Parathyroid adenoma (tissue), 2 donors: ENCODE measurements at regions not wholly inside any gene's neighbourhood (a gene's known extent, or its start where the extent isn't known, plus 50 kb on each side); places are given as distances from the start of the nearest gene placed in this dataset.

Source experiments
- H2AFZ ChIP-seq: fragments of 300-600 bp; sonication (generic); one replicate; pipeline ENCODE4 v1.7.0; 2017; ENCODE audit warnings: antibody characterized with exemption, mild to moderate bottlenecking
- H3K27ac ChIP-seq: fragments of 300-600 bp; sonication (generic); one replicate; pipeline ENCODE4 v1.7.0; 2017
- H3K27me3 ChIP-seq: fragments of 300-600 bp; sonication (generic); one replicate; pipeline ENCODE4 v1.7.0; 2017; ENCODE audit warnings: low read length; ENCODE audit not compliant: control insufficient read depth, insufficient read depth
- H3K36me3 ChIP-seq: fragments of 300-600 bp; sonication (generic); one replicate; pipeline ENCODE4 v1.7.0; 2017; ENCODE audit warnings: low read length; ENCODE audit not compliant: control insufficient read depth, insufficient read depth
- H3K4me1 ChIP-seq: fragments of 300-600 bp; sonication (generic); one replicate; pipeline ENCODE4 v1.7.0; 2017; ENCODE audit warnings: control low read depth
- H3K4me2 ChIP-seq: fragments of 300-600 bp; sonication (generic); one replicate; pipeline ENCODE4 v1.7.0; 2017; ENCODE audit warnings: low read length
- H3K4me3 ChIP-seq: fragments of 300-600 bp; sonication (generic); one replicate; pipeline ENCODE4 v1.7.0; 2017; ENCODE audit warnings: low read depth, low read length
- H3K79me2 ChIP-seq: fragments of 300-600 bp; sonication (generic); one replicate; pipeline ENCODE4 v1.7.0; 2017; ENCODE audit warnings: control low read depth
- H3K9ac ChIP-seq: fragments of 300-600 bp; sonication (generic); one replicate; pipeline ENCODE4 v1.7.0; 2017; ENCODE audit warnings: mild to moderate bottlenecking
- H3K9me3 ChIP-seq: fragments of 300-600 bp; sonication (generic); one replicate; pipeline ENCODE4 v1.7.0; 2017; ENCODE audit warnings: low read length; ENCODE audit not compliant: control insufficient read depth
- CTCF ChIP-seq: fragments of 300-600 bp; sonication (generic); IDR thresholded peaks from one replicate; pipeline ENCODE4 v1.7.0; 2017; ENCODE audit warnings: antibody characterized with exemption, mild to moderate bottlenecking
- donor health status: primary hyperparathyroidism.

GRCh38 chr18:57930476-57930875 lies 113.5 kb upstream of the NEDD4L start:
- H3K79me2 ChIP-seq = no peaks in the 10 kb centered on the region
- H3K9me3 ChIP-seq = no peaks in the 10 kb centered on the region
- H3K27ac ChIP-seq = no peak overlapping the region
- H3K27me3 ChIP-seq = no peaks in the 10 kb centered on the region
- no peak overlapping the region for H3K9ac ChIP-seq
- H3K4me3 ChIP-seq = no peak overlapping the region
- no peaks in the 10 kb centered on the region for H3K36me3 ChIP-seq
- no peak for TF ChIP-seq CTCF
- H3K4me2 ChIP-seq = no peak overlapping the region
- no peaks in the 10 kb centered on the region for H3K4me1 ChIP-seq
- H2AFZ ChIP-seq = peak overlapping the region; percentile 1

- H3K4me1 ChIP-seq = no peaks in the 10 kb centered on the region
- no peak for TF ChIP-seq CTCF
- no peaks in the 10 kb centered on the region for H3K27me3 ChIP-seq
- no peaks in the 10 kb centered on the region for H3K9me3 ChIP-seq
- no peak overlapping the region for H2AFZ ChIP-seq
- no peak overlapping the region for H3K9ac ChIP-seq
- no peaks in the 10 kb centered on the region for H3K79me2 ChIP-seq
- H3K4me3 ChIP-seq = no peak overlapping the region
- H3K27ac ChIP-seq = no peak overlapping the region
- H3K4me2 ChIP-seq = no peak overlapping the region
- H3K36me3 ChIP-seq = no peaks in the 10 kb centered on the region
These were observed 114.1 kb upstream of the NEDD4L start for GRCh38 chr18:57929922-57930321.

- Histone ChIP-seq H3K36me3 (no peaks in the 10 kb centered on the region), H3K79me2 (no peaks in the 10 kb centered on the region), H3K27me3 (no peaks in the 10 kb centered on the region), H3K9ac (no peak overlapping the region), H3K27ac (no peak overlapping the region), H2AFZ (no peak overlapping the region), H3K4me1 (no peaks in the 10 kb centered on the region), H3K9me3 (no peaks in the 10 kb centered on the region), H3K4me2 (no peak overlapping the region), H3K4me3 (no peak overlapping the region)
- no peak for TF ChIP-seq CTCF
These were observed 115.6 kb upstream of the NEDD4L start for GRCh38 chr18:57928466-57928865.

- no peaks in the 10 kb centered on the region for H3K27me3 ChIP-seq
- H2AFZ ChIP-seq = no peak overlapping the region
- TF ChIP-seq CTCF = no peak
- H3K4me3 ChIP-seq = no peak overlapping the region
- H3K27ac ChIP-seq = no peak overlapping the region
- H3K79me2 ChIP-seq = no peaks in the 10 kb centered on the region
- H3K9ac ChIP-seq = no peak overlapping the region
- H3K4me1 ChIP-seq = no peaks in the 10 kb centered on the region
- no peaks in the 10 kb centered on the region for H3K36me3 ChIP-seq
- no peaks in the 10 kb centered on the region for H3K9me3 ChIP-seq
- no peak overlapping the region for H3K4me2 ChIP-seq
These were observed 116.5 kb upstream of the NEDD4L start for GRCh38 chr18:57927511-57927910.

GRCh38 chr18:57925706-57926105 lies 118.3 kb upstream of the NEDD4L start:
- H3K27me3 ChIP-seq = no peaks in the 10 kb centered on the region
- no peaks in the 10 kb centered on the region for H3K4me1 ChIP-seq
- no peak overlapping the region for H2AFZ ChIP-seq
- no peaks in the 10 kb centered on the region for H3K36me3 ChIP-seq
- no peaks in the 10 kb centered on the region for H3K79me2 ChIP-seq
- no peak overlapping the region for H3K9ac ChIP-seq
- no peak overlapping the region for H3K4me2 ChIP-seq
- H3K4me3 ChIP-seq = no peak overlapping the region
- no peak overlapping the region for H3K27ac ChIP-seq
- no peaks in the 10 kb centered on the region for H3K9me3 ChIP-seq
- no peak for TF ChIP-seq CTCF
